Neural cell (in vitro differentiated cells): ENCODE measurements at regions not wholly inside any gene's neighbourhood (a gene's known extent, or its start where the extent isn't known, plus 50 kb on each side); places are given as distances from the start of the nearest gene placed in this dataset.

Experiments used
- EP300 ChIP-seq: fragments of 450-650 bp; conservative IDR thresholded peaks from 2 replicates; pipeline ENCODE4 v1.6.1; 2014; ENCODE audit warnings: antibody characterized with exemption, mild to moderate bottlenecking, moderate library complexity; ENCODE audit not compliant: poor library complexity, severe bottlenecking
- EZH2 ChIP-seq: fragments of 200-600, 300-800 bp; shearing (Covaris generic), sonication (generic); IDR thresholded peaks from 2 replicates; pipeline ENCODE4 v1.6.1; 2014; ENCODE audit warnings: antibody characterized with exemption, low read length, borderline replicate concordance, mild to moderate bottlenecking; ENCODE audit not compliant: insufficient read depth, poor library complexity, severe bottlenecking
- MXI1 ChIP-seq: fragments of 450-650 bp; conservative IDR thresholded peaks from 2 replicates; pipeline ENCODE4 v1.6.1; 2014; ENCODE audit warnings: antibody characterized with exemption, mild to moderate bottlenecking; ENCODE audit not compliant: poor library complexity, severe bottlenecking
- POLR2AphosphoS5 ChIP-seq: IDR thresholded peaks from 2 replicates; pipeline ENCODE4 v1.6.1; 2012
- RAD21 ChIP-seq: fragments of 450-650 bp; conservative IDR thresholded peaks from 2 replicates; pipeline ENCODE4 v1.6.1; 2014; ENCODE audit warnings: antibody characterized with exemption, mild to moderate bottlenecking, moderate library complexity
- SMC3 ChIP-seq: fragments of 450-650 bp; conservative IDR thresholded peaks from 2 replicates; pipeline ENCODE4 v1.6.1; 2014; ENCODE audit warnings: antibody characterized with exemption, mild to moderate bottlenecking, moderate library complexity; ENCODE audit not compliant: poor library complexity
- TAF1 ChIP-seq: IDR thresholded peaks from 2 replicates; pipeline ENCODE4 v1.6.1; 2012; ENCODE audit warnings: low read depth
- TF ChIP-seq, protein P1 (sequence below): fragments of 450-650 bp; IDR thresholded peaks from 2 replicates; pipeline ENCODE4 v1.5.1; 2014; ENCODE audit warnings: antibody characterized with exemption, mild to moderate bottlenecking, moderate library complexity; ENCODE audit not compliant: poor library complexity, severe bottlenecking
- TF ChIP-seq, protein P2 (sequence below): IDR thresholded peaks from 2 replicates; pipeline ENCODE4 v1.6.1; 2012; ENCODE audit warnings: borderline replicate concordance

DNA sequence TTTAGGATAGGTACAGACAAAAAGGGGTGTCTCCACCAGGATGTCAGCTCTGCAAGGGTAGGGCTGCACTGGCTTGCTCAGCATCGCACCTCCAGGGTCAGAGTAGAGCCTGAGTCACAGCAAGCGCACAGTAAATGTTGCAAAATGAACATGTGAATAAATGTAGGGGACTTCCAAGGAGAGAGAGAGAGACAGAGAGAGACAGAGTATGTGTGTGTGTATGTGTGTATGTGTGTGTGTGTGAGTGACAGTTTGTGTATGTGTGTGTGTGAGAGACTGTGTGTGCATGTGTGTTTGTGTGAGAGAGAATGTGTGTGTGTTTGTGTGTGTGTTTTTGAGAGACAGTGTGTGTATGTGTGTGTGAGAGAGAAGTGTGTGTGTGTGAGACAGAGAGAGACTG lies 163.3 kb downstream of the RPS24 start:
- TF ChIP-seq, protein P1, sequence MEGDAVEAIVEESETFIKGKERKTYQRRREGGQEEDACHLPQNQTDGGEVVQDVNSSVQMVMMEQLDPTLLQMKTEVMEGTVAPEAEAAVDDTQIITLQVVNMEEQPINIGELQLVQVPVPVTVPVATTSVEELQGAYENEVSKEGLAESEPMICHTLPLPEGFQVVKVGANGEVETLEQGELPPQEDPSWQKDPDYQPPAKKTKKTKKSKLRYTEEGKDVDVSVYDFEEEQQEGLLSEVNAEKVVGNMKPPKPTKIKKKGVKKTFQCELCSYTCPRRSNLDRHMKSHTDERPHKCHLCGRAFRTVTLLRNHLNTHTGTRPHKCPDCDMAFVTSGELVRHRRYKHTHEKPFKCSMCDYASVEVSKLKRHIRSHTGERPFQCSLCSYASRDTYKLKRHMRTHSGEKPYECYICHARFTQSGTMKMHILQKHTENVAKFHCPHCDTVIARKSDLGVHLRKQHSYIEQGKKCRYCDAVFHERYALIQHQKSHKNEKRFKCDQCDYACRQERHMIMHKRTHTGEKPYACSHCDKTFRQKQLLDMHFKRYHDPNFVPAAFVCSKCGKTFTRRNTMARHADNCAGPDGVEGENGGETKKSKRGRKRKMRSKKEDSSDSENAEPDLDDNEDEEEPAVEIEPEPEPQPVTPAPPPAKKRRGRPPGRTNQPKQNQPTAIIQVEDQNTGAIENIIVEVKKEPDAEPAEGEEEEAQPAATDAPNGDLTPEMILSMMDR: no peak
- no peak for TF ChIP-seq EZH2
- TF ChIP-seq RAD21: no peak
- no peak for TF ChIP-seq POLR2AphosphoS5
- TF ChIP-seq, protein P2, sequence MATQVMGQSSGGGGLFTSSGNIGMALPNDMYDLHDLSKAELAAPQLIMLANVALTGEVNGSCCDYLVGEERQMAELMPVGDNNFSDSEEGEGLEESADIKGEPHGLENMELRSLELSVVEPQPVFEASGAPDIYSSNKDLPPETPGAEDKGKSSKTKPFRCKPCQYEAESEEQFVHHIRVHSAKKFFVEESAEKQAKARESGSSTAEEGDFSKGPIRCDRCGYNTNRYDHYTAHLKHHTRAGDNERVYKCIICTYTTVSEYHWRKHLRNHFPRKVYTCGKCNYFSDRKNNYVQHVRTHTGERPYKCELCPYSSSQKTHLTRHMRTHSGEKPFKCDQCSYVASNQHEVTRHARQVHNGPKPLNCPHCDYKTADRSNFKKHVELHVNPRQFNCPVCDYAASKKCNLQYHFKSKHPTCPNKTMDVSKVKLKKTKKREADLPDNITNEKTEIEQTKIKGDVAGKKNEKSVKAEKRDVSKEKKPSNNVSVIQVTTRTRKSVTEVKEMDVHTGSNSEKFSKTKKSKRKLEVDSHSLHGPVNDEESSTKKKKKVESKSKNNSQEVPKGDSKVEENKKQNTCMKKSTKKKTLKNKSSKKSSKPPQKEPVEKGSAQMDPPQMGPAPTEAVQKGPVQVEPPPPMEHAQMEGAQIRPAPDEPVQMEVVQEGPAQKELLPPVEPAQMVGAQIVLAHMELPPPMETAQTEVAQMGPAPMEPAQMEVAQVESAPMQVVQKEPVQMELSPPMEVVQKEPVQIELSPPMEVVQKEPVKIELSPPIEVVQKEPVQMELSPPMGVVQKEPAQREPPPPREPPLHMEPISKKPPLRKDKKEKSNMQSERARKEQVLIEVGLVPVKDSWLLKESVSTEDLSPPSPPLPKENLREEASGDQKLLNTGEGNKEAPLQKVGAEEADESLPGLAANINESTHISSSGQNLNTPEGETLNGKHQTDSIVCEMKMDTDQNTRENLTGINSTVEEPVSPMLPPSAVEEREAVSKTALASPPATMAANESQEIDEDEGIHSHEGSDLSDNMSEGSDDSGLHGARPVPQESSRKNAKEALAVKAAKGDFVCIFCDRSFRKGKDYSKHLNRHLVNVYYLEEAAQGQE: no peak
- no peak for TF ChIP-seq EP300
- no peak for TF ChIP-seq MXI1
- TF ChIP-seq TAF1: no peak
- TF ChIP-seq SMC3: no peak
